K562 (cell line): ENCODE measurements at regions not wholly inside any gene's neighbourhood (a gene's known extent, or its start where the extent isn't known, plus 50 kb on each side); places are given as distances from the start of the nearest gene placed in this dataset.

Experiments used
- ATF3 ChIP-seq, 2 experiments: fragments of 450-650 bp in 1 of 2; sonication (generic) in 1 of 2; formaldehyde crosslinking in 1 of 2; IDR thresholded peaks in 1 of 2; conservative IDR thresholded peaks in 1 of 2; 2 replicates each; pipeline versions ENCODE4 v1.6.1 to v1.8.1; 2016 to 2023; ENCODE audit warnings: mild to moderate bottlenecking in 2 of 2, moderate library complexity in 2 of 2, inconsistent platforms in 1 of 2, missing genetic modification reagents in 1 of 2
- CHCHD3 ChIP-seq: fragments of 250-450 bp; sonication (Bioruptor Pico); IDR thresholded peaks from 2 replicates; pipeline ENCODE4 v2.1.2; 2022; ENCODE audit warnings: mild to moderate bottlenecking
- CTCF ChIP-seq, 3 experiments: IDR thresholded peaks in 2 of 3; conservative IDR thresholded peaks in 1 of 3; 2 replicates each; pipeline ENCODE4 v1.5.1; 2011 to 2012; ENCODE audit warnings: low read length in 3 of 3, mild to moderate bottlenecking in 3 of 3, control low read depth in 2 of 3, improper control_type of control experiment in 1 of 3, inconsistent platforms in 1 of 3, low read depth in 1 of 3, mixed read lengths in 1 of 3, moderate library complexity in 1 of 3; ENCODE audit not compliant: insufficient read depth in 2 of 3
- KDM1A ChIP-seq, 2 experiments: fragments of 450-650 bp; IDR thresholded peaks; 2 replicates each; pipeline ENCODE4 v1.6.1; 2016; ENCODE audit warnings: mild to moderate bottlenecking in 2 of 2
- MAFF ChIP-seq: IDR thresholded peaks from 2 replicates; pipeline ENCODE4 v1.6.1; 2012; ENCODE audit warnings: low read length, improper control_type of control experiment
- PML ChIP-seq: IDR thresholded peaks from 2 replicates; pipeline ENCODE4 v1.6.1; 2012; ENCODE audit warnings: low read length, inconsistent platforms
- POLR2AphosphoS5 ChIP-seq: IDR thresholded peaks from 2 replicates; pipeline ENCODE4 v1.6.1; 2011; ENCODE audit warnings: mild to moderate bottlenecking, low read depth, low read length, moderate library complexity; ENCODE audit not compliant: control insufficient read depth, insufficient read depth
- REST ChIP-seq, 2 experiments: fragments of 450-650 bp; formaldehyde crosslinking in 1 of 2; IDR thresholded peaks; 2 replicates each; pipeline versions ENCODE4 v1.4.0 to v1.6.1; 2014 to 2020; ENCODE audit warnings: mild to moderate bottlenecking in 2 of 2, borderline replicate concordance in 1 of 2, low read depth in 1 of 2
- SMARCB1 ChIP-seq: IDR thresholded peaks from 2 replicates; pipeline ENCODE4 v1.6.1; 2011; ENCODE audit warnings: improper control_type of control experiment, low read depth; ENCODE audit not compliant: insufficient read length
- TAF1 ChIP-seq: IDR thresholded peaks from 2 replicates; pipeline ENCODE4 v1.6.1; 2011; ENCODE audit warnings: mild to moderate bottlenecking, low read length, moderate library complexity; ENCODE audit not compliant: insufficient read depth, control insufficient read depth, severe bottlenecking; ENCODE audit errors: extremely low read depth
- ZKSCAN1 ChIP-seq: fragments of 150-350 bp; IDR thresholded peaks from 2 replicates; pipeline ENCODE4 v1.6.1; 2016; ENCODE audit warnings: low read depth, low read length
- ZNF274 ChIP-seq: IDR thresholded peaks from 2 replicates; pipeline ENCODE4 v1.6.1; 2011; ENCODE audit warnings: low read depth, mild to moderate bottlenecking, low read length, moderate library complexity, borderline replicate concordance
- ZNF318 ChIP-seq, 2 experiments: fragments of 450-650 bp; IDR thresholded peaks; 2 replicates each; pipeline ENCODE4 v1.6.1; 2016; ENCODE audit warnings: mild to moderate bottlenecking in 2 of 2, borderline replicate concordance in 1 of 2, low read depth in 1 of 2, moderate library complexity in 1 of 2

GRCh38 chr13:79011179-79011578 lies 352.2 kb upstream of the OBI1 start:
- no peak for TF ChIP-seq SMARCB1
- TF ChIP-seq ZNF318 (IDR thresholded peaks at IDR 0.05; ENCODE audit: borderline replicate concordance in 1 of 2, low read depth in 1 of 2), result no peak
- no peak for TF ChIP-seq REST (IDR thresholded peaks at IDR 0.05; ENCODE audit: borderline replicate concordance)
- TF ChIP-seq REST (CRISPR knock-in tag; IDR thresholded peaks at IDR 0.05; ENCODE audit: low read depth), result no peak
- TF ChIP-seq KDM1A (IDR thresholded peaks at IDR 0.05), result no peak
- no peak for TF ChIP-seq CTCF (IDR thresholded peaks at IDR 0.05 in 2 of 3, conservative IDR thresholded peaks at IDR 0.05 in 1 of 3; ENCODE audit: insufficient read depth in 2 of 3, low read depth in 1 of 3, low read length in 3 of 3)
- no peak for TF ChIP-seq ATF3 (IDR thresholded peaks at IDR 0.05)
- no peak for TF ChIP-seq ATF3 (CRISPR knock-in tag; conservative IDR thresholded peaks at IDR 0.05)
- no peak for TF ChIP-seq ZKSCAN1
- no peak for TF ChIP-seq CHCHD3 (CRISPR knock-in tag)
- no peak for TF ChIP-seq TAF1
- TF ChIP-seq POLR2AphosphoS5, result no peak
- no peak for TF ChIP-seq PML
- no peak for TF ChIP-seq MAFF
- TF ChIP-seq ZNF274, result no peak
